ENCODE measurements at regions not wholly inside any gene's neighbourhood (a gene's known extent, or its start where the extent isn't known, plus 50 kb on each side); places are given as distances from the start of the nearest gene placed in this dataset.

DNA sequence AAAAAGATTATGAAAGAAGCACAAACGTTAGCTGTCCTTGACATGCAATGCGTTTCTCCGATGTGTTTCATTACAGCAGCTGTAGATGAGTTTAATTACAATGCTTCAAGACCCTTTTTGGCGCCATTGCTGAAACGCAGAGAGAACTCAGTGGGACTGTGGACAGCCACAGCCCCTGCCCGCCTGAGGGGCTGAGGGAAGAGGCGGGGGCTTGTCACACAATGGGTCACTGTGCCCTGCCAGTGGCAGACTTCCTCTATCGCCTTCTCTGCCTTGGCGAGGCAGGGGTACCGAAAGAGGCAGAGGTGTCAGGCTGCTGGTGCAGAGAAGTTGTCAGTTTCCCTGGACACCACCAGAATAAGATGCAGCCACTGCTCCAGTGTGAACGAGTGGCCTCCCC is 252.0 kb downstream of the NR2F2 start:
- intact Hi-C loops (cut with micrococcal nuclease; ENCODE audit: unreplicated experiment), result loop anchor here (10.0 kb wide), 1 partner anchor 258 kb away; no protein-coding TSS in a partner anchor
- FAIRE-seq, result no peak
- CTCF ChIA-PET (ENCODE audit: low intra/inter-chr PET ratio, low total read pairs), result no interaction called here
- no peak for TF ChIP-seq HNF4G (IDR thresholded peaks at IDR 0.05; ENCODE audit: borderline replicate concordance, low read depth, low read length)
- TF ChIP-seq HNF4G (CRISPR knock-in tag; IDR thresholded peaks at IDR 0.05; ENCODE audit: borderline replicate concordance, low read depth), result no peak
- no peak for TF ChIP-seq ZNF484 (CRISPR knock-in tag; IDR thresholded peaks at IDR 0.05; ENCODE audit: borderline replicate concordance, low read depth)
- no peak for TF ChIP-seq BCL6 (CRISPR knock-in tag; IDR thresholded peaks at IDR 0.05)
- TF ChIP-seq, protein P1, sequence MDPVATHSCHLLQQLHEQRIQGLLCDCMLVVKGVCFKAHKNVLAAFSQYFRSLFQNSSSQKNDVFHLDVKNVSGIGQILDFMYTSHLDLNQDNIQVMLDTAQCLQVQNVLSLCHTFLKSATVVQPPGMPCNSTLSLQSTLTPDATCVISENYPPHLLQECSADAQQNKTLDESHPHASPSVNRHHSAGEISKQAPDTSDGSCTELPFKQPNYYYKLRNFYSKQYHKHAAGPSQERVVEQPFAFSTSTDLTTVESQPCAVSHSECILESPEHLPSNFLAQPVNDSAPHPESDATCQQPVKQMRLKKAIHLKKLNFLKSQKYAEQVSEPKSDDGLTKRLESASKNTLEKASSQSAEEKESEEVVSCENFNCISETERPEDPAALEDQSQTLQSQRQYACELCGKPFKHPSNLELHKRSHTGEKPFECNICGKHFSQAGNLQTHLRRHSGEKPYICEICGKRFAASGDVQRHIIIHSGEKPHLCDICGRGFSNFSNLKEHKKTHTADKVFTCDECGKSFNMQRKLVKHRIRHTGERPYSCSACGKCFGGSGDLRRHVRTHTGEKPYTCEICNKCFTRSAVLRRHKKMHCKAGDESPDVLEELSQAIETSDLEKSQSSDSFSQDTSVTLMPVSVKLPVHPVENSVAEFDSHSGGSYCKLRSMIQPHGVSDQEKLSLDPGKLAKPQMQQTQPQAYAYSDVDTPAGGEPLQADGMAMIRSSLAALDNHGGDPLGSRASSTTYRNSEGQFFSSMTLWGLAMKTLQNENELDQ (CRISPR knock-in tag; IDR thresholded peaks at IDR 0.05; ENCODE audit: borderline replicate concordance), result no peak
- TF ChIP-seq ESRRA (CRISPR knock-in tag; IDR thresholded peaks at IDR 0.05; ENCODE audit: low read depth), result no peak
- TF ChIP-seq, protein P2, sequence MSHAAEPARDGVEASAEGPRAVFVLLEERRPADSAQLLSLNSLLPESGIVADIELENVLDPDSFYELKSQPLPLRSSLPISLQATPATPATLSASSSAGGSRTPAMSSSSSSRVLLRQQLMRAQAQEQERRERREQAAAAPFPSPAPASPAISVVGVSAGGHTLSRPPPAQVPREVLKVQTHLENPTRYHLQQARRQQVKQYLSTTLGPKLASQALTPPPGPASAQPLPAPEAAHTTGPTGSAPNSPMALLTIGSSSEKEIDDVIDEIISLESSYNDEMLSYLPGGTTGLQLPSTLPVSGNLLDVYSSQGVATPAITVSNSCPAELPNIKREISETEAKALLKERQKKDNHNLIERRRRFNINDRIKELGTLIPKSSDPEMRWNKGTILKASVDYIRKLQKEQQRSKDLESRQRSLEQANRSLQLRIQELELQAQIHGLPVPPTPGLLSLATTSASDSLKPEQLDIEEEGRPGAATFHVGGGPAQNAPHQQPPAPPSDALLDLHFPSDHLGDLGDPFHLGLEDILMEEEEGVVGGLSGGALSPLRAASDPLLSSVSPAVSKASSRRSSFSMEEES (CRISPR knock-in tag; IDR thresholded peaks at IDR 0.05), result no peak
- TF ChIP-seq ZNF530 (CRISPR knock-in tag; IDR thresholded peaks at IDR 0.05; ENCODE audit: low read depth), result no peak
- TF ChIP-seq BCL3 (CRISPR knock-in tag; IDR thresholded peaks at IDR 0.05), result no peak
- TF ChIP-seq CENPX (CRISPR knock-in tag; IDR thresholded peaks at IDR 0.05), result no peak
- TF ChIP-seq ZNF691 (CRISPR knock-in tag; IDR thresholded peaks at IDR 0.05; ENCODE audit: borderline replicate concordance, low read depth), result no peak
- TF ChIP-seq KDM1A (CRISPR knock-in tag; IDR thresholded peaks at IDR 0.05), result no peak
- TF ChIP-seq NFIC (IDR thresholded peaks at IDR 0.05; ENCODE audit: low read length), result no peak
- no peak for TF ChIP-seq HNF1B (CRISPR knock-in tag; IDR thresholded peaks at IDR 0.05)
- no peak for TF ChIP-seq ZNF878 (CRISPR knock-in tag; IDR thresholded peaks at IDR 0.05)
- TF ChIP-seq MED8 (CRISPR knock-in tag; IDR thresholded peaks at IDR 0.05; ENCODE audit: insufficient replicate concordance), result no peak
- TF ChIP-seq RARA (CRISPR knock-in tag; IDR thresholded peaks at IDR 0.05), result no peak
- TF ChIP-seq ZNF629 (CRISPR knock-in tag; conservative IDR thresholded peaks at IDR 0.05), result no peak
- no peak for TF ChIP-seq SALL2 (CRISPR knock-in tag; IDR thresholded peaks at IDR 0.05)

More for the DNA sequence above, 252.0 kb downstream of the NR2F2 start:
- Histone ChIP-seq H3K4me3 (replicated peaks in 1 of 3; ENCODE audit: insufficient read depth in 1 of 3, low read depth in 2 of 3, low read length in 3 of 3) (no peak overlapping the region), H3K9ac (ENCODE audit: insufficient read depth, low read depth, low read length) (no peak overlapping the region), H3K4me2 (ENCODE audit: low read depth, low read length) (no peak overlapping the region), H2AFZ (ENCODE audit: low read length) (no peak overlapping the region), H3K36me3 (replicated peaks in 1 of 2; ENCODE audit: control insufficient read depth in 1 of 2, insufficient read depth in 2 of 2, low read length in 2 of 2) (no peaks in the 10 kb centered on the region), H3K27ac (ENCODE audit: extremely low read length, insufficient read depth, low read length) (no peak overlapping the region), H3K27me3 (ENCODE audit: control insufficient read depth in 1 of 2, insufficient read depth in 2 of 2, low read length in 2 of 2) (no peaks in the 10 kb centered on the region; a peak in 1 of 5 replicates), H4K20me1 (ENCODE audit: insufficient read depth, low read length) (no peaks in the 10 kb centered on the region), H3K9me3 (ENCODE audit: low read length) (no peaks in the 10 kb centered on the region), H3K4me1 (ENCODE audit: insufficient read depth, low read length) (no peaks in the 10 kb centered on the region), H3K79me2 (ENCODE audit: insufficient read depth, low read length) (no peaks in the 10 kb centered on the region)
- ATAC-seq (no peak), DNase-seq (ENCODE audit: low spot score) (no peak)
- POLR2A ChIA-PET, result no interaction called here
- no TSS peak for BruUV-seq (replicated peaks)
- in situ Hi-C loops (cut with HindIII; ENCODE audit: extremely low pct_ligation_motif_present, low pct_unique_long_range_greater_than_20kb), result no loop called here
- WGBS (ENCODE audit: low lambda C conversion rate), result 25% methylated on average over 8 of the region's 11 CpGs

Measured in HepG2 (cell line).